H9 (cell line): ENCODE measurements at regions not wholly inside any gene's neighbourhood (a gene's known extent, or its start where the extent isn't known, plus 50 kb on each side); places are given as distances from the start of the nearest gene placed in this dataset.

Source experiments
- DNase-seq: peaks from one replicate; pipeline ENCODE4 v3.0.0-alpha.2; 2017
- H2AFZ ChIP-seq: one replicate; pipeline ENCODE4 v1.6.1; 2013; ENCODE audit warnings: mild to moderate bottlenecking, low read length, control low read depth, moderate library complexity
- H2AK5ac ChIP-seq: 2 replicates; pipeline ENCODE4 v1.6.1; 2013; ENCODE audit warnings: low read length, control low read depth, mixed read lengths; ENCODE audit not compliant: insufficient read length
- H2BK120ac ChIP-seq: one replicate; pipeline ENCODE4 v1.6.1; 2013; ENCODE audit warnings: low read depth, mild to moderate bottlenecking, low read length, control low read depth, inconsistent platforms; ENCODE audit not compliant: poor library complexity, severe bottlenecking
- H2BK12ac ChIP-seq: 2 replicates; pipeline ENCODE4 v1.6.1; 2013; ENCODE audit warnings: low read length, control low read depth, mixed read lengths, low read depth; ENCODE audit not compliant: insufficient read length
- H2BK15ac ChIP-seq: 2 replicates; pipeline ENCODE4 v1.6.1; 2013; ENCODE audit warnings: low read depth, low read length, control low read depth
- H2BK20ac ChIP-seq: one replicate; pipeline ENCODE4 v1.6.1; 2013; ENCODE audit warnings: low read depth, mild to moderate bottlenecking, low read length, control low read depth, inconsistent platforms; ENCODE audit not compliant: poor library complexity, severe bottlenecking
- H2BK5ac ChIP-seq: 2 replicates; pipeline ENCODE4 v1.6.1; 2013; ENCODE audit warnings: low read length, control low read depth, mixed read lengths; ENCODE audit not compliant: insufficient read length
- H3K14ac ChIP-seq: 2 replicates; pipeline ENCODE4 v1.6.1; 2013; ENCODE audit warnings: low read length, control low read depth; ENCODE audit not compliant: insufficient read depth
- H3K18ac ChIP-seq: 2 replicates; pipeline ENCODE4 v1.6.1; 2013; ENCODE audit warnings: low read depth, mild to moderate bottlenecking, mixed read lengths, low read length, control low read depth; ENCODE audit not compliant: insufficient read length
- H3K23ac ChIP-seq: 2 replicates; pipeline ENCODE4 v1.6.1; 2013; ENCODE audit warnings: low read length, control low read depth, mixed read lengths, low read depth; ENCODE audit not compliant: insufficient read length
- H3K23me2 ChIP-seq: 2 replicates; pipeline ENCODE4 v1.6.1; 2013; ENCODE audit warnings: low read depth, mild to moderate bottlenecking, mixed read lengths, low read length, control low read depth; ENCODE audit not compliant: insufficient read length, poor library complexity, severe bottlenecking
- H3K27ac ChIP-seq: 2 replicates; pipeline ENCODE4 v1.5.1; 2013; ENCODE audit warnings: low read length, control low read depth, mixed read lengths, low read depth; ENCODE audit not compliant: insufficient read length
- H3K27me3 ChIP-seq: 2 replicates; pipeline ENCODE4 v1.6.1; 2013; ENCODE audit warnings: low read length, control low read depth, inconsistent platforms; ENCODE audit not compliant: insufficient read depth
- H3K4ac ChIP-seq: 2 replicates; pipeline ENCODE4 v1.6.1; 2013; ENCODE audit warnings: low read depth, mild to moderate bottlenecking, control low read depth, inconsistent platforms, low read length, moderate library complexity
- H3K4me1 ChIP-seq: 2 replicates; pipeline ENCODE4 v1.6.1; 2013; ENCODE audit warnings: low read length, control low read depth, inconsistent platforms; ENCODE audit not compliant: insufficient read depth
- H3K4me2 ChIP-seq: 2 replicates; pipeline ENCODE4 v1.6.1; 2013; ENCODE audit warnings: low read length, control low read depth, mixed read lengths; ENCODE audit not compliant: insufficient read length, insufficient read depth
- H3K56ac ChIP-seq: 2 replicates; pipeline ENCODE4 v1.6.1; 2013; ENCODE audit warnings: low read depth, mild to moderate bottlenecking, mixed read lengths, low read length, control low read depth; ENCODE audit not compliant: insufficient read length
- H3K79me1 ChIP-seq: 2 replicates; pipeline ENCODE4 v1.6.1; 2013; ENCODE audit warnings: low read depth, mild to moderate bottlenecking, moderate library complexity, low read length, control low read depth, inconsistent platforms; ENCODE audit not compliant: insufficient read depth, poor library complexity, severe bottlenecking
- H3K79me2 ChIP-seq: 2 replicates; pipeline ENCODE4 v1.6.1; 2013; ENCODE audit warnings: low read length, control low read depth, inconsistent platforms; ENCODE audit not compliant: insufficient read depth
- H3K9ac ChIP-seq: 2 replicates; pipeline ENCODE4 v1.6.1; 2013; ENCODE audit warnings: low read length, control low read depth, mixed read lengths; ENCODE audit not compliant: insufficient read length; ENCODE audit errors: extremely low read depth
- H3K9me3 ChIP-seq: one replicate; pipeline ENCODE4 v1.6.1; 2013; ENCODE audit warnings: low read depth, low read length, inconsistent platforms; ENCODE audit not compliant: control insufficient read depth
- H3T11ph ChIP-seq: one replicate; pipeline ENCODE4 v1.6.1; 2013; ENCODE audit warnings: mild to moderate bottlenecking, low read length, control low read depth, inconsistent platforms
- H4K20me1 ChIP-seq: one replicate; pipeline ENCODE4 v1.6.1; 2013; ENCODE audit not compliant: control insufficient read depth, insufficient read length, insufficient read depth
- H4K5ac ChIP-seq: 2 replicates; pipeline ENCODE4 v1.6.1; 2013; ENCODE audit warnings: low read depth, mild to moderate bottlenecking, mixed read lengths, low read length, control low read depth; ENCODE audit not compliant: insufficient read length
- H4K8ac ChIP-seq: replicated peaks from 2 replicates; pipeline ENCODE4 v1.6.1; 2013; ENCODE audit warnings: low read length, control low read depth, mixed read lengths, low read depth; ENCODE audit not compliant: insufficient read length
- H4K91ac ChIP-seq: 2 replicates; pipeline ENCODE4 v1.6.1; 2013; ENCODE audit warnings: low read depth, mild to moderate bottlenecking, moderate library complexity, mixed read lengths, low read length, control low read depth; ENCODE audit not compliant: insufficient read length
- H3K27ac Mint-ChIP-seq, 3 experiments: 2 replicates in 2 of 3; 3 replicates in 1 of 3; pipeline ENCODE4 v1.8.0; 2020 to 2021; ENCODE audit warnings: mixed read lengths in 3 of 3, mild to moderate bottlenecking in 1 of 3, moderate library complexity in 1 of 3
- H3K27me3 Mint-ChIP-seq: 2 replicates; pipeline ENCODE4 v1.8.0; 2021; ENCODE audit warnings: low read depth, mild to moderate bottlenecking, moderate library complexity, mixed read lengths
- H3K36me3 Mint-ChIP-seq, 3 experiments: 2 replicates in 2 of 3; 3 replicates in 1 of 3; pipeline ENCODE4 v1.8.0; 2020 to 2021; ENCODE audit warnings: low read depth in 3 of 3, mixed read lengths in 3 of 3; ENCODE audit not compliant: insufficient read depth in 1 of 3
- H3K4me1 Mint-ChIP-seq, 2 experiments: 2 replicates each; pipeline ENCODE4 v1.8.0; 2020; ENCODE audit warnings: mixed read lengths in 2 of 2
- H3K4me3 Mint-ChIP-seq, 2 experiments: 2 replicates in 1 of 2; 3 replicates in 1 of 2; pipeline ENCODE4 v1.8.0; 2020 to 2021; ENCODE audit warnings: mild to moderate bottlenecking in 2 of 2, mixed read lengths in 2 of 2, moderate library complexity in 1 of 2
- H3K9me3 Mint-ChIP-seq, 2 experiments: 2 replicates in 1 of 2; 3 replicates in 1 of 2; pipeline ENCODE4 v1.8.0; 2020; ENCODE audit warnings: mild to moderate bottlenecking in 2 of 2, mixed read lengths in 2 of 2, moderate library complexity in 1 of 2
- CTCF ChIP-seq: fragments of 200-600 bp; sonication (generic); conservative IDR thresholded peaks from 3 replicates; pipeline ENCODE4 v1.8.0; 2021; ENCODE audit warnings: antibody characterized with exemption, mild to moderate bottlenecking
- WGBS: extraction: QIAGEN DNeasy Blood & Tissue Kit; methylation state at CpG from one replicate; pipeline ENCODE4 v1.1.7; 2013; ENCODE audit warnings: missing lambda C conversion rate, low lambda C conversion rate, mixed read lengths; ENCODE audit not compliant: insufficient read length; ENCODE audit errors: extremely low coverage; 5-methylcytosine and 5-hydroxymethylcytosine counted together

- H3K27ac Mint-ChIP-seq, result no peak overlapping the region
- Histone ChIP-seq H3K79me1 (no peaks in the 10 kb centered on the region), H4K5ac (no peak overlapping the region), H2BK12ac (no peak overlapping the region), H2BK5ac (no peak overlapping the region), H4K91ac (no peak overlapping the region), H4K20me1 (no peaks in the 10 kb centered on the region), H3K27ac (no peak overlapping the region), H3K27me3 (no peaks in the 10 kb centered on the region; the same call in 1 of the 2 replicates), H2AFZ (peak overlapping the region; percentile 56), H3K79me2 (no peaks in the 10 kb centered on the region), H3K4me1 (peaks cover 8% of the 10 kb centered on the region; the same call in 1 of the 2 replicates), H3K9ac (no peak overlapping the region), H2AK5ac (no peak overlapping the region), H3K4me2 (no peak overlapping the region), H3K23me2 (no peaks in the 10 kb centered on the region), H2BK120ac (no peak overlapping the region), H3K56ac (no peak overlapping the region), H3K9me3 (no peaks in the 10 kb centered on the region), H3K18ac (no peak overlapping the region), H3T11ph (no peak overlapping the region), H2BK15ac (no peak overlapping the region), H3K4ac (no peak overlapping the region), H2BK20ac (no peak overlapping the region), H3K14ac (no peak overlapping the region), H4K8ac (no peak overlapping the region), H3K23ac (no peak overlapping the region)
- TF ChIP-seq CTCF, result no peak
- H3K4me1 Mint-ChIP-seq, result peaks cover 15 to 22% of the 10 kb centered on the region in 2 experiments
- no peak for DNase-seq
- H3K9me3 Mint-ChIP-seq, result peaks cover 2 to 3% of the 10 kb centered on the region in 2 experiments; a peak in 3 of 5 replicates
- H3K27me3 Mint-ChIP-seq, result no peaks in the 10 kb centered on the region
- no CpG with 5 or more reads among the region's 3 CpGs for WGBS
- no peak overlapping the region for H3K4me3 Mint-ChIP-seq
- peaks cover 3 to 13% (median 9%) of the 10 kb centered on the region in 3 experiments; a peak in 5 of 7 replicates for H3K36me3 Mint-ChIP-seq
Observed at GRCh38 chr4:134533068-134533467, 331.5 kb upstream of the PABPC4L start.
